OCI-LY7 (cell line): ENCODE measurements at regions not wholly inside any gene's neighbourhood (a gene's known extent, or its start where the extent isn't known, plus 50 kb on each side); places are given as distances from the start of the nearest gene placed in this dataset.
"Not testable (repeated sequence)": the region's sequence is repeated elsewhere in the genome, so short reads cannot be mapped to it uniquely, and the experiment has no call there.

Experiments
- BruUV-seq: library from RNA; stranded (reverse); fragments of 400-500 nt; replicated peaks from 2 replicates; lab custom pipeline; 2021; lab: Mats Ljungman, UMichigan
- CTCF ChIA-PET: fragments of 300-600 bp; sonication (Branson Sonifier 250); formaldehyde crosslinking; loops from one replicate; lab custom pipeline; 2022; ENCODE audit warnings: antibody characterized with exemption; ENCODE audit not compliant: unreplicated experiment; lab: Charles Lee
- POLR2A ChIA-PET: fragments of 300-600 bp; sonication (Branson Sonifier 250); formaldehyde crosslinking; loops from one replicate; lab custom pipeline; 2022; ENCODE audit warnings: antibody characterized with exemption; lab: Charles Lee
- DNase-seq: peaks from one replicate; pipeline ENCODE4 v3.0.0-alpha.2; 2015; ENCODE audit warnings: low spot score
- H2AFZ ChIP-seq: fragments of 200-600 bp; sonication (generic), shearing (Covaris generic); 2 replicates; pipeline ENCODE4 v1.6.1; 2014; ENCODE audit warnings: mild to moderate bottlenecking, antibody characterized with exemption, low read length, moderate library complexity
- H3K27ac ChIP-seq: fragments of 200-600 bp; sonication (generic); 2 replicates; pipeline ENCODE4 v1.5.1; 2014; ENCODE audit warnings: mixed run types, low read depth, mild to moderate bottlenecking, moderate library complexity, low read length, inconsistent platforms; ENCODE audit not compliant: poor library complexity, severe bottlenecking
- H3K36me3 ChIP-seq: fragments of 200-600 bp; sonication (generic); 2 replicates; pipeline ENCODE4 v1.6.1; 2014; ENCODE audit warnings: mild to moderate bottlenecking, antibody characterized with exemption, low read length, moderate library complexity, mixed read lengths; ENCODE audit not compliant: insufficient read depth
- H3K4me1 ChIP-seq: fragments of 200-600 bp; sonication (generic); 2 replicates; pipeline ENCODE4 v1.5.1; 2014; ENCODE audit warnings: mild to moderate bottlenecking, low read length; ENCODE audit not compliant: insufficient read depth, poor library complexity, severe bottlenecking
- H3K4me2 ChIP-seq: fragments of 200-600 bp; sonication (generic); 2 replicates; pipeline ENCODE4 v1.6.1; 2014; ENCODE audit warnings: mild to moderate bottlenecking, low read length
- H3K4me3 ChIP-seq: fragments of 200-600 bp; sonication (generic); 2 replicates; pipeline ENCODE4 v1.5.1; 2014; ENCODE audit warnings: mild to moderate bottlenecking, low read depth, low read length; ENCODE audit not compliant: poor library complexity, severe bottlenecking
- H3K79me2 ChIP-seq: fragments of 200-600 bp; sonication (generic); 2 replicates; pipeline ENCODE4 v1.6.1; 2016; ENCODE audit warnings: low read depth, mild to moderate bottlenecking, low read length, moderate library complexity, mixed read lengths; ENCODE audit not compliant: insufficient read depth
- H3K9me2 ChIP-seq: fragments of 200-600 bp; sonication (generic); 2 replicates; pipeline ENCODE4 v1.6.1; 2016; ENCODE audit warnings: mild to moderate bottlenecking, low read length, mixed read lengths; ENCODE audit not compliant: insufficient read depth
- H3K9me3 ChIP-seq: fragments of 200-600 bp; sonication (generic); 2 replicates; pipeline ENCODE4 v1.6.1; 2014; ENCODE audit warnings: mild to moderate bottlenecking, mixed run types, low read length, mixed read lengths
- H4K20me1 ChIP-seq: fragments of 200-600 bp; sonication (generic); 2 replicates; pipeline ENCODE4 v1.6.1; 2014; ENCODE audit warnings: mild to moderate bottlenecking, antibody characterized with exemption, low read length, moderate library complexity, mixed read lengths; ENCODE audit not compliant: insufficient read depth
- EZH2phosphoT487 ChIP-seq: fragments of 200-600 bp; sonication (generic); IDR thresholded peaks from 2 replicates; pipeline ENCODE4 v1.6.1; 2018; ENCODE audit warnings: low read depth, borderline replicate concordance, mild to moderate bottlenecking, mixed run types, antibody characterized with exemption, low read length, moderate library complexity, mixed read lengths
- intact Hi-C: fragments of 100-400 bp; cut with micrococcal nuclease; formaldehyde crosslinking; loops from one replicate; pipeline ENCODE4 v1.10.0; 2022; ENCODE audit not compliant: unreplicated experiment
- TF ChIP-seq, protein P1 (sequence below): fragments of 200-600 bp; sonication (generic); conservative IDR thresholded peaks from 2 replicates; pipeline ENCODE4 v1.5.1; 2014; ENCODE audit warnings: mild to moderate bottlenecking, antibody characterized with exemption, low read length, moderate library complexity, mixed read lengths

DNA sequence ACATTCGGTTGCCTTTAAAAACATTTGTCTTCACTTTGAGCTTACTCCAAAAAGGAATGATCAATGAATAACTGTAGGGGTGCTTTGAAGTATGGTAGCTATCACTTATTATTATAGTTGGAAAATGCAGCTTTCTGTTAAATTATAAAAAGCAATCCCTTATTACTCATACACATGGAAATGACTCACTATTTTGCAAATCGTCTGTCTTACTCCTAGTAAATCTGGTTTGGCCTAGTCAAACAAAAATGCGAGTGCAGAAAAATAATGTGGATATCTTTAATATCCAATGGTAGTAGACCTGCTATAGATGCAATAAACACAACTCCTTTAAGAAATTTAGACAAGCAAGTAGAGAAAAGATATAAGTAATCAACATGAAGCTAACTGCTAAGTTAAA, 112.5 kb downstream of the ZIC1 start:
- POLR2A ChIA-PET: interaction anchor here (0.8 kb wide), 1 partner anchor 12 kb away, joined by 3 read pairs; no protein-coding TSS in a partner anchor

DNA sequence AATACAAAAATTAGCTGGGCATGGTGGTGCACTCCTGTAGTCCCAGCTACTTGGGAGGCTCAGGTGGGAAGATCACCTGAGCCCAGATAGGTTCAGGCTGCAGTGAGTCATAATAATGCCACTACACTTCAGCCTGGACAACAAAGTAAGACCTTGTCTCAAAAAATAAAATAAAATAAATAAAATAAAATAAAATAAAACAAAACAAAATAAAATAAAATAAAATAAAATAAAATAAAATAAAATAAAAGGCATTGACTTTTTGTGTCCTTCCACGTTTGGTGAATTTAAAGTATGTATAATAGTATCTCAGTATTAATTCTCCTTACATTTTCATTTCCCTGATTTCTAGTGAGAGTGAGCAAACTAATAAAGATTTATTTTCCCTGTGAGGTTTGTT, 113.6 kb downstream of the ZIC1 start:
- BruUV-seq, H3K4me2 ChIP-seq, H3K4me3 ChIP-seq, H3K27ac ChIP-seq, H3K36me3 ChIP-seq, H3K79me2 ChIP-seq, POLR2A ChIA-PET, H4K20me1 ChIP-seq, H3K9me2 ChIP-seq, H3K4me1 ChIP-seq, CTCF ChIA-PET, intact Hi-C loops, H3K9me3 ChIP-seq, DNase-seq, H2AFZ ChIP-seq: not testable (repeated sequence)

More for the DNA sequence above, 112.5 kb downstream of the ZIC1 start:
- Histone ChIP-seq H3K36me3 (no peaks in the 10 kb centered on the region), H2AFZ (no peak overlapping the region), H3K79me2 (no peaks in the 10 kb centered on the region), H3K9me3 (no peaks in the 10 kb centered on the region), H3K27ac (no peak overlapping the region), H3K9me2 (no peaks in the 10 kb centered on the region), H4K20me1 (no peaks in the 10 kb centered on the region), H3K4me2 (no peak overlapping the region), H3K4me1 (no peaks in the 10 kb centered on the region), H3K4me3 (no peak overlapping the region)
- intact Hi-C loops: no loop called here
- BruUV-seq: no TSS peak
- TF ChIP-seq, protein P1, sequence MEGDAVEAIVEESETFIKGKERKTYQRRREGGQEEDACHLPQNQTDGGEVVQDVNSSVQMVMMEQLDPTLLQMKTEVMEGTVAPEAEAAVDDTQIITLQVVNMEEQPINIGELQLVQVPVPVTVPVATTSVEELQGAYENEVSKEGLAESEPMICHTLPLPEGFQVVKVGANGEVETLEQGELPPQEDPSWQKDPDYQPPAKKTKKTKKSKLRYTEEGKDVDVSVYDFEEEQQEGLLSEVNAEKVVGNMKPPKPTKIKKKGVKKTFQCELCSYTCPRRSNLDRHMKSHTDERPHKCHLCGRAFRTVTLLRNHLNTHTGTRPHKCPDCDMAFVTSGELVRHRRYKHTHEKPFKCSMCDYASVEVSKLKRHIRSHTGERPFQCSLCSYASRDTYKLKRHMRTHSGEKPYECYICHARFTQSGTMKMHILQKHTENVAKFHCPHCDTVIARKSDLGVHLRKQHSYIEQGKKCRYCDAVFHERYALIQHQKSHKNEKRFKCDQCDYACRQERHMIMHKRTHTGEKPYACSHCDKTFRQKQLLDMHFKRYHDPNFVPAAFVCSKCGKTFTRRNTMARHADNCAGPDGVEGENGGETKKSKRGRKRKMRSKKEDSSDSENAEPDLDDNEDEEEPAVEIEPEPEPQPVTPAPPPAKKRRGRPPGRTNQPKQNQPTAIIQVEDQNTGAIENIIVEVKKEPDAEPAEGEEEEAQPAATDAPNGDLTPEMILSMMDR: no peak
- TF ChIP-seq EZH2phosphoT487: no peak
- CTCF ChIA-PET: no interaction called here
- no peak for DNase-seq

DNA sequence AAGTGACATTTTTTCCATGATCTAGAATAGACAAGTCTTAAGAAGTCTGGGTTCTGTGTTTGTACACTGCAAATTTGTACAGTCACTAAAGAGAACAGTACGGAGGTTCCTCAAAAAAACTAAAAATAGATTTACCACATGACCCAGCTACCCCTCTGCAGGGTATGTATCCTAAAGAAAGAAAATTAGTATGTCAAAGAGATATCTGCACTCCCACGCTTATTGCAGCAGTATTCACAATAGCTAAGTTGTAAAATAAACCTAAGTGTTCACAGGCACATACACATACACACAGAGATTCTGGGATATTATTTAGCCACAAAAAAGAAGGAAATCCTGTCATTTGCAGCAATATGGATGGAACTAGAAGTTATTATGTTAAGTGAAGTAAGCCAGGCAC, 120.4 kb downstream of the ZIC1 start:
- CTCF ChIA-PET: no interaction called here
- Histone ChIP-seq H3K4me1 (no peaks in the 10 kb centered on the region), H3K4me3 (no peak overlapping the region), H3K79me2 (no peaks in the 10 kb centered on the region), H3K9me3 (no peaks in the 10 kb centered on the region), H3K27ac (no peak overlapping the region), H3K4me2 (no peak overlapping the region), H3K9me2 (no peaks in the 10 kb centered on the region), H4K20me1 (no peaks in the 10 kb centered on the region), H3K36me3 (no peaks in the 10 kb centered on the region), H2AFZ (no peak overlapping the region)
- DNase-seq: no peak
- BruUV-seq: no TSS peak
- POLR2A ChIA-PET: no interaction called here
- TF ChIP-seq, protein P1: no peak
- TF ChIP-seq EZH2phosphoT487: no peak
- intact Hi-C loops: no loop called here
